HG03135 (cell line): ENCODE measurements at regions not wholly inside any gene's neighbourhood (a gene's known extent, or its start where the extent isn't known, plus 50 kb on each side); places are given as distances from the start of the nearest gene placed in this dataset.

Source experiments
- ATAC-seq: cut with Tn5 transposase; IDR thresholded peaks from one replicate; pipeline ENCODE4 v1.9.1; 2021; ENCODE audit warnings: mild to moderate bottlenecking, moderate library complexity; ENCODE audit not compliant: unreplicated experiment

GRCh38 chr4:104942990-104943743, 203.5 kb upstream of the TET2 start:
- ATAC-seq = peak; percentile 55

GRCh38 chr4:104944596-104944995, 202.1 kb upstream of the TET2 start:
- ATAC-seq = no peak

GRCh38 chr4:104964410-104965175, 182.1 kb upstream of the TET2 start:
- peak; percentile 34 for ATAC-seq

GRCh38 chr4:104966349-104967033, 180.2 kb upstream of the TET2 start:
- peak; percentile 98 for ATAC-seq

- peak; percentile 18 for ATAC-seq
Measured at GRCh38 chr4:104967034-104967401, 179.7 kb upstream of the TET2 start.

GRCh38 chr4:104969394-104970082, 177.1 kb upstream of the TET2 start:
- ATAC-seq = no peak

- no peak for ATAC-seq
Measured at GRCh38 chr4:104971462-104971861, 175.2 kb upstream of the TET2 start.

GRCh38 chr4:104973708-104974107, 173.0 kb upstream of the TET2 start:
- ATAC-seq = no peak

- ATAC-seq = no peak
Measured at GRCh38 chr4:104975617-104976016, 171.1 kb upstream of the TET2 start.

GRCh38 chr4:104976262-104976661, 170.4 kb upstream of the TET2 start:
- no peak for ATAC-seq

GRCh38 chr4:104979083-104979760, 167.5 kb upstream of the TET2 start:
- ATAC-seq = no peak

GRCh38 chr4:104983615-104984179, 163.0 kb upstream of the TET2 start:
- no peak for ATAC-seq

GRCh38 chr4:104986306-104986705, 160.4 kb upstream of the TET2 start:
- no peak for ATAC-seq

GRCh38 chr4:104989371-104989770, 157.3 kb upstream of the TET2 start:
- ATAC-seq = no peak

GRCh38 chr4:105002278-105002677, 144.4 kb upstream of the TET2 start:
- ATAC-seq = no peak

GRCh38 chr4:105014234-105014633, 132.4 kb upstream of the TET2 start:
- ATAC-seq = no peak

- no peak for ATAC-seq
Measured at GRCh38 chr4:105014635-105015034, 132.0 kb upstream of the TET2 start.

- ATAC-seq = no peak
Measured at GRCh38 chr4:105015750-105016149, 130.9 kb upstream of the TET2 start.

GRCh38 chr4:105022811-105023667, 123.6 kb upstream of the TET2 start:
- ATAC-seq = no peak
